Natural killer cell (primary cell): ENCODE measurements at regions not wholly inside any gene's neighbourhood (a gene's known extent, or its start where the extent isn't known, plus 50 kb on each side); places are given as distances from the start of the nearest gene placed in this dataset.
A peak's percentile ranks its signal among the peaks of the same experiment; 100 is the strongest.

Experiments
- ATAC-seq, 3 donors: fragments of 150-1000 bp in 2 of 3; fragments of 200-7000 bp in 1 of 3; cut with Tn5 transposase; 1 replicate in 1 of 3; 2 replicates in 2 of 3; pipeline ENCODE4 v1.10.0; 2021; ENCODE audit warnings: mild to moderate bottlenecking in 2 of 3, moderate library complexity in 2 of 3
- DNase-seq, 2 donors: peaks; one replicate each; pipeline versions ENCODE4 v3.0.0 to v3.0.0-alpha.2; 2013 to 2021; ENCODE audit warnings: mixed read lengths in 1 of 2
- H3K27ac ChIP-seq: one replicate; pipeline ENCODE4 v1.5.1; 2013; ENCODE audit warnings: mild to moderate bottlenecking, low read length
- H3K27me3 ChIP-seq: one replicate; pipeline ENCODE4 v1.6.1; 2013; ENCODE audit warnings: low read length; ENCODE audit not compliant: control insufficient read depth, insufficient read depth
- H3K36me3 ChIP-seq: one replicate; pipeline ENCODE4 v1.6.1; 2013; ENCODE audit warnings: low read length; ENCODE audit not compliant: control insufficient read depth, insufficient read depth
- H3K4me1 ChIP-seq: one replicate; pipeline ENCODE4 v1.6.1; 2013; ENCODE audit warnings: low read length; ENCODE audit not compliant: control insufficient read depth, insufficient read depth
- H3K4me3 ChIP-seq: one replicate; pipeline ENCODE4 v1.5.1; 2013; ENCODE audit warnings: low read length
- H3K9me3 ChIP-seq: one replicate; pipeline ENCODE4 v1.6.1; 2013; ENCODE audit warnings: low read length; ENCODE audit not compliant: control insufficient read depth, insufficient read depth
- H3K27ac Mint-ChIP-seq, 2 donors: one replicate each; pipeline ENCODE4 v1.8.0; 2022; ENCODE audit warnings: mild to moderate bottlenecking in 2 of 2, mixed read lengths in 2 of 2, moderate library complexity in 1 of 2
- H3K27me3 Mint-ChIP-seq, 2 donors: one replicate each; pipeline ENCODE4 v1.8.0; 2022; ENCODE audit warnings: low read depth in 2 of 2, mixed read lengths in 2 of 2
- H3K36me3 Mint-ChIP-seq: one replicate; pipeline ENCODE4 v1.8.0; 2022; ENCODE audit warnings: mixed read lengths
- H3K4me1 Mint-ChIP-seq, 2 donors: one replicate each; pipeline ENCODE4 v1.8.0; 2022; ENCODE audit warnings: mixed read lengths in 2 of 2
- H3K4me3 Mint-ChIP-seq: one replicate; pipeline ENCODE4 v1.8.0; 2022; ENCODE audit warnings: mild to moderate bottlenecking, moderate library complexity, mixed read lengths
- H3K9me3 Mint-ChIP-seq, 2 donors: one replicate each; pipeline ENCODE4 v1.8.0; 2022; ENCODE audit warnings: mixed read lengths in 2 of 2
- CTCF ChIP-seq: fragments of 200-600 bp; IDR thresholded peaks from one replicate; pipeline ENCODE4 v1.8.0; 2022; ENCODE audit warnings: antibody characterized with exemption
- WGBS: methylation state at CpG from one replicate; pipeline ENCODE4 v1.1.7; 2013; ENCODE audit warnings: missing lambda C conversion rate; ENCODE audit not compliant: insufficient coverage; 5-methylcytosine and 5-hydroxymethylcytosine counted together
- intact Hi-C: fragments of 100-400 bp; cut with micrococcal nuclease; formaldehyde crosslinking; loops from one replicate; pipeline ENCODE4 v1.14.2; 2022

GRCh38 chr1:199684686-199685273 lies 342.7 kb upstream of the NR5A2 start:
- peak; percentile 52 to 79 (median 68) for ATAC-seq
- Histone ChIP-seq H3K4me3 (no peak overlapping the region), H3K4me1 (no peaks in the 10 kb centered on the region), H3K27ac (no peak overlapping the region), H3K9me3 (no peaks in the 10 kb centered on the region), H3K27me3 (no peaks in the 10 kb centered on the region), H3K36me3 (no peaks in the 10 kb centered on the region)
- Mint-ChIP-seq H3K4me3 (no peak overlapping the region), H3K36me3 (no peaks in the 10 kb centered on the region), H3K27me3 (peaks cover 16 to 17% of the 10 kb centered on the region in 2 donors), H3K9me3 (no peaks in the 10 kb centered on the region), H3K27ac (no peak overlapping the region), H3K4me1 (no peaks in the 10 kb centered on the region)
- TF ChIP-seq CTCF, result peak; percentile 55
- intact Hi-C loops, result loop anchor here (5.0 kb wide), 2 partner anchors 623 to 828 kb away; no protein-coding TSS in a partner anchor
- 91% methylated on average over 1 of the region's 1 CpG for WGBS
- DNase-seq, result peak in 1 of 2 donors; percentile 62

GRCh38 chr1:199685369-199685768 lies 342.1 kb upstream of the NR5A2 start:
- Mint-ChIP-seq H3K36me3 (no peaks in the 10 kb centered on the region), H3K27ac (no peak overlapping the region), H3K4me1 (no peaks in the 10 kb centered on the region), H3K9me3 (no peaks in the 10 kb centered on the region), H3K27me3 (peaks cover 16 to 18% of the 10 kb centered on the region in 2 donors), H3K4me3 (no peak overlapping the region)
- TF ChIP-seq CTCF, result no peak
- no peaks in the 10 kb centered on the region for H3K4me1 ChIP-seq
- H3K27ac ChIP-seq, result no peak overlapping the region
- DNase-seq (no peak), ATAC-seq (no peak)
- intact Hi-C loops, result loop anchor here (5.0 kb wide), 1 partner anchor 827 kb away; no protein-coding TSS in a partner anchor
- no peak overlapping the region for H3K4me3 ChIP-seq
- H3K36me3 ChIP-seq, result no peaks in the 10 kb centered on the region
- 83% methylated on average over 2 of the region's 2 CpGs for WGBS
- H3K27me3 ChIP-seq, result no peaks in the 10 kb centered on the region
- H3K9me3 ChIP-seq, result no peaks in the 10 kb centered on the region

- H3K27ac Mint-ChIP-seq, result no peak overlapping the region
- H3K36me3 Mint-ChIP-seq, result no peaks in the 10 kb centered on the region
- H3K4me3 Mint-ChIP-seq, result no peak overlapping the region
- no peak for TF ChIP-seq CTCF
- no peak overlapping the region for H3K27ac ChIP-seq
- H3K27me3 Mint-ChIP-seq, result peaks cover 12 to 18% of the 10 kb centered on the region in 2 donors
- no peaks in the 10 kb centered on the region for H3K4me1 ChIP-seq
- H3K9me3 Mint-ChIP-seq, result no peaks in the 10 kb centered on the region
- H3K9me3 ChIP-seq, result no peaks in the 10 kb centered on the region
- intact Hi-C loops, result loop anchor here (5.0 kb wide), 1 partner anchor 825 kb away; no protein-coding TSS in a partner anchor
- WGBS, result 82% methylated on average over 4 of the region's 4 CpGs
- H3K27me3 ChIP-seq, result no peaks in the 10 kb centered on the region
- ATAC-seq (no peak), DNase-seq (no peak)
- no peak overlapping the region for H3K4me3 ChIP-seq
- no peaks in the 10 kb centered on the region for H3K4me1 Mint-ChIP-seq
- H3K36me3 ChIP-seq, result no peaks in the 10 kb centered on the region
Measured at GRCh38 chr1:199687321-199687720, 340.2 kb upstream of the NR5A2 start.

GRCh38 chr1:199688133-199688676 lies 339.3 kb upstream of the NR5A2 start:
- ATAC-seq (no peak), DNase-seq (no peak)
- no peak for TF ChIP-seq CTCF
- 89% methylated on average over 2 of the region's 3 CpGs for WGBS
- Histone ChIP-seq H3K4me1 (no peaks in the 10 kb centered on the region), H3K36me3 (no peaks in the 10 kb centered on the region), H3K4me3 (no peak overlapping the region), H3K27ac (no peak overlapping the region), H3K27me3 (no peaks in the 10 kb centered on the region), H3K9me3 (no peaks in the 10 kb centered on the region)
- H3K4me1 Mint-ChIP-seq, result no peaks in the 10 kb centered on the region
- no peak overlapping the region for H3K27ac Mint-ChIP-seq
- H3K36me3 Mint-ChIP-seq, result no peaks in the 10 kb centered on the region
- H3K4me3 Mint-ChIP-seq, result no peak overlapping the region
- no peaks in the 10 kb centered on the region for H3K9me3 Mint-ChIP-seq
- peaks cover 15 to 27% of the 10 kb centered on the region in 2 donors for H3K27me3 Mint-ChIP-seq
- intact Hi-C loops, result loop anchor here (5.0 kb wide), 1 partner anchor 824 kb away; no protein-coding TSS in a partner anchor
